Mammary epithelial cell (primary cell): ENCODE measurements at regions not wholly inside any gene's neighbourhood (a gene's known extent, or its start where the extent isn't known, plus 50 kb on each side); places are given as distances from the start of the nearest gene placed in this dataset.

Experiments
- CTCF ChIP-seq, 2 donors: IDR thresholded peaks in 1 of 2; conservative IDR thresholded peaks in 1 of 2; 2 replicates each; pipeline ENCODE4 v1.5.1; 2011 to 2012; ENCODE audit warnings: inconsistent platforms in 2 of 2, low read length in 2 of 2, mild to moderate bottlenecking in 2 of 2, control low read depth in 1 of 2, low read depth in 1 of 2; ENCODE audit not compliant: insufficient read depth in 1 of 2; ENCODE audit errors: extremely low read depth in 1 of 2
- EZH2 ChIP-seq: IDR thresholded peaks from 2 replicates; pipeline ENCODE4 v1.6.1; 2012; ENCODE audit warnings: low read length, inconsistent platforms, borderline replicate concordance

- TF ChIP-seq CTCF (conservative IDR thresholded peaks at IDR 0.05 in 1 of 2, IDR thresholded peaks at IDR 0.05 in 1 of 2; ENCODE audit: extremely low read depth in 1 of 2, insufficient read depth in 1 of 2, low read depth in 1 of 2, low read length in 2 of 2) (no peak), EZH2 (no peak)
Observed at GRCh38 chr2:60394463-60394862, 159.0 kb downstream of the BCL11A start.
